GM12875 (cell line): ENCODE measurements at regions not wholly inside any gene's neighbourhood (a gene's known extent, or its start where the extent isn't known, plus 50 kb on each side); places are given as distances from the start of the nearest gene placed in this dataset.

Experiments
- H3K4me3 ChIP-seq: one replicate; pipeline ENCODE4 v1.5.1; 2011; ENCODE audit warnings: low read depth, low read length, control low read depth
- TF ChIP-seq, protein P1 (sequence below): IDR thresholded peaks from 2 replicates; pipeline ENCODE4 v1.5.1; 2011; ENCODE audit warnings: low read depth, mild to moderate bottlenecking, control low read depth, inconsistent platforms, low read length, moderate library complexity, borderline replicate concordance; ENCODE audit not compliant: insufficient read depth

DNA sequence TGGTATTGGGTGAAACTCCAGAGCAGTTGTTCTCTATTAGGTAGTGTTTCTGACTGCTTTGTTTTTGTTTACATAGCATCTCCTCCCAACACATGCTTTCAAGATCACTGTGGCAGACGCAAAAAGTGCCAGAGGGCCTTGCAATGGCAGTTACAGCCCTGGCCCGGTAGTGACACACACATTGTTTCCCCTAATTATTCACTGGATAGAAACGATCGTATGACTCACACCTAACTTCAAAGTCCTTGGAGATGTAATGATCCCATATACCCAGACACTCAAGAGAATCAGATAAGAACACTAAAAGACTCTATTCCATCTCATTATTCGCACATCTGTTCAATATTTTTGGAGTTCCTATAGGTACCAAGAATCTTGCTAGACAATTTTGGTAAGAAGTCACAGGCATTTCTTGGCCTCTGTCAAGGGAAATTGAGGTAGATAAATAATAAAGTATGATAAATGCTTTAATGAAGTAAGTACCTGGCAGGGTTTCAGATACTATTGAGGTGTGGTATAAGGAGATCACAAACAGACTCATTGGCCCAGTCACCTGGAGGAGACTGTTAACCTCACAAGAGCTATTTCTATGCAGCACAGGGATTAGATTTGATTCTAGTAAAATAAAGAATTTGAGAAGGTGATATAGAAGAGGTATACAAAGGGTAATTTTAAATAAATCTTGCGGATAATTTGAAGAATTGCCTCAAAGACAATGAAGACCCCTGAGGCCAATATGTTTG lies 485.3 kb downstream of the SLITRK6 start:
- TF ChIP-seq, protein P1, sequence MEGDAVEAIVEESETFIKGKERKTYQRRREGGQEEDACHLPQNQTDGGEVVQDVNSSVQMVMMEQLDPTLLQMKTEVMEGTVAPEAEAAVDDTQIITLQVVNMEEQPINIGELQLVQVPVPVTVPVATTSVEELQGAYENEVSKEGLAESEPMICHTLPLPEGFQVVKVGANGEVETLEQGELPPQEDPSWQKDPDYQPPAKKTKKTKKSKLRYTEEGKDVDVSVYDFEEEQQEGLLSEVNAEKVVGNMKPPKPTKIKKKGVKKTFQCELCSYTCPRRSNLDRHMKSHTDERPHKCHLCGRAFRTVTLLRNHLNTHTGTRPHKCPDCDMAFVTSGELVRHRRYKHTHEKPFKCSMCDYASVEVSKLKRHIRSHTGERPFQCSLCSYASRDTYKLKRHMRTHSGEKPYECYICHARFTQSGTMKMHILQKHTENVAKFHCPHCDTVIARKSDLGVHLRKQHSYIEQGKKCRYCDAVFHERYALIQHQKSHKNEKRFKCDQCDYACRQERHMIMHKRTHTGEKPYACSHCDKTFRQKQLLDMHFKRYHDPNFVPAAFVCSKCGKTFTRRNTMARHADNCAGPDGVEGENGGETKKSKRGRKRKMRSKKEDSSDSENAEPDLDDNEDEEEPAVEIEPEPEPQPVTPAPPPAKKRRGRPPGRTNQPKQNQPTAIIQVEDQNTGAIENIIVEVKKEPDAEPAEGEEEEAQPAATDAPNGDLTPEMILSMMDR: no peak
- no peak overlapping the region for H3K4me3 ChIP-seq

DNA sequence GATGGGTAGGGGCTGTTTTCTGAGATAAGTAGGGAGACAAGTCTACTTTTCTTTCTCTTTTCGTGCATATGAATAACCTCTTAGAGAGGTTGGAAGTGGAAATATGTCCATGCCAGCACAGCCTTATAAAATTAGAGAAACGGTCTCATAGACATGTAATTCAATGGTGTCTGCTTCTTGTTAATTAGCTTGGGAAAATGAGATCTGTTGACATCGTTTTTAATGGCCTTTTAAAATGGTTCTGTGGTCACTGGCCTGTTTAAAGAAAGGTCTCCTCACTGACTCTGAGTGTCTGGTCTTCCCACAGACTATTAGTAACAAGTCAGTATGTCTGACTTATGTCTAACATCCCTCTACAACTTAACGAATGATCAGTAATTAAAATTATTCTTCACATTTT lies 487.1 kb downstream of the SLITRK6 start:
- H3K4me3 ChIP-seq: no peak overlapping the region
- TF ChIP-seq, protein P1: no peak

DNA sequence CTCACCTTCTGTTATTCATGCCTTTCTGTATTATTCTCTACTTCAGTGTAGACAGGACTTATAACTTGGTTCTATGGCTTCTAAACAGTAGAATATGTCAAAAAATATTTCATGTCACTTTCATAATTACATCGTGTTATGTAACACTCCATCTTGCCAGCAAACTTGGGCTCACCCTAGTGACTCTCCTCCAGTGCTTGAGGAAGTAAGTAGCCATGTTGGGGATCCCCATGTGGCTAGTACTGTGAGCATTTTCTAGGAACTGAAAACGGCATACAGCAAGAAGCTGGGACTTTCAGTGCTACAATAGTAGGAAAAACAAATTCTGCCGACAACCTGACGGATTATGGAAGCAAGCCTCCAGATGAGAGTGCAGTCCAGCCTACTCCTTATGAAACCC lies 495.6 kb downstream of the SLITRK6 start:
- TF ChIP-seq, protein P1: no peak
- no peak overlapping the region for H3K4me3 ChIP-seq

DNA sequence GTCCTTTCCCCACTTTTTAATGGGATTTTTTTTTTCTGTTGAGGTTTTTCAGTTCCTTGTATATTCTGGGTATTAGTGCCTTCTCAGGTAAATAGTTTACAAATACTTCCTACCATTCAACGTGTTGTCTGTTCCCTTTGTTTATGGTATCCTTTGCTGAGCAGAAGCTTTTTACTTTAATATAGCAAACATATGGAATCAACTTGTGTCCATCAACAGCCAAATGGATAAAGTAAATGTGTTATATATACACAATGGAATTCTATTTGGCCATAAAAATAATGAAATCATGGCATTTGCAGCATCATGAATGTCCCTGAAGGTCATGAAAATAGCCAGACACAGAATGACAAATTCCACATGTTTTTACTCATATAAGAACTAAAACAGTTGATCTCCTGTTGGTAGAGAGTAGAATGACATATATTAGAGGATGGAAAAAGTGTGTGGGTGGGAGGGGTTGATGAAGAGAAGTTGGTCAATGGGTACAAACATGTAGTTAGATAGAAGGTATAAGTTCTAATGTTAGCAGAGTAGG lies 500.8 kb downstream of the SLITRK6 start:
- TF ChIP-seq, protein P1: no peak
- H3K4me3 ChIP-seq: no peak overlapping the region

DNA sequence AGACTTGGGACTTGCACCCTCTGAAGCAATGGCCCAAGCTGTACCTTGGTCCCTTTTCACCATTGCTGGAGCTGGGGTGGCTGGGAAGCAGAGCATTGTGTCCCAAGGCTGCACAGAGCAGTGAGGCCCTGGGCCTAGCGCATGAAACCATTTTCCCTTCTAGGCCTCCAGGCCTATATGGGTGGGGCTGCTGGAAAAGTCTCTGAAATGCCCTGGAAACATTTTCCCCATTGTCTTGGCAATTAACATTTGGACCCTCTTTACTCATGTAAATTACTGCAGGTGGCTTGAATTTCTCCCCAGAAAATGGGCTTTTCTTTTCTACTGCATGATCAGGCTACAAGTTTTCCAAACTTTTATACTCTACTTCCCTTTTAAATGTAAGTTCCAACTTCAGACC lies 510.5 kb downstream of the SLITRK6 start:
- TF ChIP-seq, protein P1: no peak
- H3K4me3 ChIP-seq: no peak overlapping the region

DNA sequence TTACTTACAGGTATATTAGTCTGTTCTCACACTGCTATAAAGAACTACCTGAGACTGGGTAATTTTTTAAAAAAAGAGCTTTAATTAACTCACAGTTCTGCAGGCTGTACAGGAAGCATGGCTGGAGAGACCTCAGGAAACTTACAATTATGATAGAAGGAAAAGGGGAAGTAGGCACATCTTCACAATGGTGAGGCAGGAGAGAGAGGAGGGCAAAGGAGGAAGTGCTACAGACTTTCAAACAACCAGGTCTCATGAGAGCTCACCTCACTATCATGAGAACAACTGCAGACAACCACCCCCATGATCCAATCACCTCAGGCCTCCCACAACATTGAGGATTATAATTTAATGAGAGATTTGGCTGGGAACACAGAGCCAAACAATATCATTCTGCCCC lies 511.7 kb downstream of the SLITRK6 start:
- TF ChIP-seq, protein P1: no peak
- no peak overlapping the region for H3K4me3 ChIP-seq

DNA sequence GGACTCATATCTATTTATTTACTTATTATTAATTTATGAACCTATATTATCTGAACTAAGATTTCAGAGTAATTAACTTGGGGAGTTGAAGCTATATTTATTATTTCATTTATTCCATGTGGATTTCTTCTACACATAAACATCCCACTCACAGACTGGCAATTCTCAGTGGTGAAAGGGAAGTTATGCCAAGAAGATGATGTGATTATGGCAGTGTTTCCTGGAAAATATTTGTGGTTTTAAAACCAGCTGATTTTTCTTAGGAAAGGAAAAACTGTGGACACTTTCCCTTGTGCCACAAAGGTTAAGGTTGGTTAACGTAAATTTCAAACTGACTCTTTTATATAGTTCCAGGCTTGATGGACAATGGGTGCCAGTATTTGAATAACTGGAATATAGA lies 513.1 kb downstream of the SLITRK6 start:
- TF ChIP-seq, protein P1: no peak
- no peak overlapping the region for H3K4me3 ChIP-seq
